Brain microvascular endothelial cell (primary cell): ENCODE measurements at regions not wholly inside any gene's neighbourhood (a gene's known extent, or its start where the extent isn't known, plus 50 kb on each side); places are given as distances from the start of the nearest gene placed in this dataset.

Experiments
- DNase-seq: peaks from one replicate; pipeline ENCODE4 v3.0.0-alpha.2; 2020
- H3K27ac ChIP-seq: fragments of 250-450 bp; sonication (Bioruptor Pico); 2 replicates; pipeline ENCODE4 v1.5.1; 2020; ENCODE audit warnings: mild to moderate bottlenecking, moderate library complexity
- H3K27me3 ChIP-seq: fragments of 250-450 bp; sonication (Bioruptor Pico); replicated peaks from 2 replicates; pipeline ENCODE4 v1.5.1; 2020; ENCODE audit warnings: mild to moderate bottlenecking
- H3K36me3 ChIP-seq: fragments of 250-450 bp; sonication (Bioruptor Pico); replicated peaks from 2 replicates; pipeline ENCODE4 v1.5.1; 2020; ENCODE audit warnings: mild to moderate bottlenecking
- H3K4me3 ChIP-seq: 2 replicates; pipeline ENCODE4 v1.5.1; 2011; ENCODE audit warnings: low read depth, mild to moderate bottlenecking, control low read depth, low read length, moderate library complexity
- CTCF ChIP-seq: IDR thresholded peaks from 2 replicates; pipeline ENCODE4 v1.5.1; 2011; ENCODE audit warnings: low read depth, mild to moderate bottlenecking, moderate library complexity, low read length, control low read depth, inconsistent platforms; ENCODE audit errors: missing control alignments
- in situ Hi-C: cut with HindIII; loops from 2 replicates; pipeline ENCODE4 v1.10.0; 2017; ENCODE audit warnings: low sequenced_read_pairs, low pct_ligation_motif_present

DNA sequence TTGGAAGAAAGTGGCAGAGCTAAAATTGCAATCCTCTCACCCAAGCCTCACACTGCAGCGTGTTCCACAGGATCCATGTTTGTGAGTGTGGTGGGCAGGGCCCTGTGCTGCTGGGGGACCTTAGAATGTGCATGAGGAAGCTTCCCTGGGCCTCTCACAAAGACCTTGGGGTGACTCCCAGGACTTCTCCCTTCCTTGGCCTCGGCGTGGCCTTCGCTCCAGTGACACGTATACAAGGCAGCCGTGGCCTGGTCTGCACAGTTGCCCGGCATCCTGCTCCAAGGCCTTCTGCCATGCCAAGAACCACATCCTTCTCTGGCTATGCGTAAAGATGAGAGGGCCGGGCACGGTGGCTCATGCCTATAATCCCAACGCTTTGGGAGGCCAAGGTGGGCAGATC is 196.4 kb downstream of the UACA start:
- no peak for TF ChIP-seq CTCF
- in situ Hi-C loops: no loop called here
- H3K36me3 ChIP-seq: no peaks in the 10 kb centered on the region
- H3K4me3 ChIP-seq: no peak overlapping the region
- no peak for DNase-seq
- H3K27me3 ChIP-seq: no peaks in the 10 kb centered on the region
- no peak overlapping the region for H3K27ac ChIP-seq

DNA sequence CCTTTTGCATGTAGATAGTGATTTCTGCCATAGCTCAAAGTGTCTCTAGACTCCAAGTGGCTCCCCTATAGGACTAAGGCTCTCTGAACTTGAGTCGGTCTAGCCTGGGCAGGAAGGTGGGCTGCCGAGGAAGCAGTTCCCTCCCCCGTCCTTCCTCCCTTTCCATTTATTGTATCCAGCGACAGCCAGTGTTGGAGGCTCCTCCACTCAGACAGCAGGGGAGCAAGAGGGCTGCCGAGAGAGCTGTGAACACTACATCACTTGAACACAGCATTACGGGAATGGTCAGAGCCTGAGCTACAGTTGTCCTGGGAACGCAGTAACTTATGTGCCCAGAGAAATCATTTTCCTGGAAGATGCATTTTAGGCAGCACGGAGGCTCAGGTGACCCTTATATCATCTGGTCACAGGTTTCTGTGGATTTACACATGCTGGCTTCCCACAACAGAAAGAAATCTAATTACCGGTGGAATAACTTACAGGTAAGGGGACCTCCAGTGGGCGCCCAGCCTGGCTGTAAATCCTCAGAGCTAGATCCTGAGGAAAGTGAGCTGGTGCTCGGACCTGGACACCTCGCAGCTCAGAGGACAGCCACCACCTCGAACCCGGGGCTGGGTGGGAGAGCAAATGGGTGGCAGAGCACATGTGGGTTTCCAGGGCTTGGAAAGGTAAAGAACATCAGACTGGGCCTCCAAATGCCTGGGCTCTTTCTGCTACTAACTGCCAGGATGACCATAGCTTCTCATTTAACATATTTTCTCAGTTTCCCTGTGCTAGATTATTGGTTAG is 197.1 kb downstream of the UACA start:
- no peak overlapping the region for H3K27ac ChIP-seq
- no peaks in the 10 kb centered on the region for H3K27me3 ChIP-seq
- TF ChIP-seq CTCF: peak; percentile 49
- H3K36me3 ChIP-seq: no peaks in the 10 kb centered on the region
- H3K4me3 ChIP-seq: no peak overlapping the region
- in situ Hi-C loops: no loop called here
- DNase-seq: peak; percentile 19

GRCh38 chr15:70563561-70564095 is 199.7 kb downstream of the UACA start:
- DNase-seq: no peak
- Histone ChIP-seq H3K4me3 (no peak overlapping the region), H3K36me3 (no peaks in the 10 kb centered on the region), H3K27me3 (peaks cover 3% of the 10 kb centered on the region), H3K27ac (no peak overlapping the region)
- in situ Hi-C loops: no loop called here
- TF ChIP-seq CTCF: no peak

GRCh38 chr15:70562906-70563305 is 200.5 kb downstream of the UACA start:
- Histone ChIP-seq H3K27me3 (peaks cover 3% of the 10 kb centered on the region), H3K27ac (no peak overlapping the region), H3K36me3 (no peaks in the 10 kb centered on the region), H3K4me3 (no peak overlapping the region)
- in situ Hi-C loops: no loop called here
- TF ChIP-seq CTCF: no peak
- no peak for DNase-seq

DNA sequence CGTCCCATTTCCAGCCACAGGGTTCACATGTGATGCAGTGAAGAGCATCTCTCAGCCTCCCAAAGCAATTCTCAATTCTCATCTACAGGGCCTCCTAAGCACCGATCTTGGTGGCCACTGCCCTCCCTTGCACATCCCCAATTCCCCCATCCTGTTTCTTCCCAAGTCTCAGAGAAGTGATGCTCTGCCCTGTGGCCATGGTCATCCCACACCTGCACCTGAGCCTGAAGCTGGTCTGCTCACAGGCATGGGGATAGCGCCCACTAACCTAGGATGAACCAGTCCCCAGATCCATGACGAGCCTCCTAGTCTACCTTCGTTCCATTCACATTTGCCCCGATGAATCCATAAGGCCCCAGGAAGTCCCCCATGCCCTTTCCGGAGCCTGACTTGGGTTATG is 201.5 kb downstream of the UACA start:
- Histone ChIP-seq H3K4me3 (no peak overlapping the region), H3K27ac (no peak overlapping the region), H3K36me3 (no peaks in the 10 kb centered on the region), H3K27me3 (peaks cover 3% of the 10 kb centered on the region)
- in situ Hi-C loops: no loop called here
- no peak for TF ChIP-seq CTCF
- no peak for DNase-seq
